Esophagus muscularis mucosa (tissue), 4 donors: ENCODE measurements at regions not wholly inside any gene's neighbourhood (a gene's known extent, or its start where the extent isn't known, plus 50 kb on each side); places are given as distances from the start of the nearest gene placed in this dataset.

ENCODE experiments used
- EP300 ChIP-seq: sonication (generic); formaldehyde crosslinking; IDR thresholded peaks from one replicate; pipeline ENCODE4 v1.6.1; 2017; ENCODE audit warnings: antibody characterized with exemption
- POLR2A ChIP-seq: fragments of 450-650 bp; IDR thresholded peaks from one replicate; pipeline ENCODE4 v1.6.1; 2017; ENCODE audit warnings: antibody characterized with exemption, moderate library complexity, mild to moderate bottlenecking, low read depth
- TF ChIP-seq, protein P1 (sequence below), 3 experiments: fragments of 200-600 bp in 2 of 3; fragments of 450-650 bp in 1 of 3; sonication (generic) in 2 of 3; IDR thresholded peaks; one replicate each; pipeline ENCODE4 v1.5.1; 2017 to 2019; ENCODE audit warnings: antibody characterized with exemption in 3 of 3, mild to moderate bottlenecking in 2 of 3, moderate library complexity in 1 of 3

DNA sequence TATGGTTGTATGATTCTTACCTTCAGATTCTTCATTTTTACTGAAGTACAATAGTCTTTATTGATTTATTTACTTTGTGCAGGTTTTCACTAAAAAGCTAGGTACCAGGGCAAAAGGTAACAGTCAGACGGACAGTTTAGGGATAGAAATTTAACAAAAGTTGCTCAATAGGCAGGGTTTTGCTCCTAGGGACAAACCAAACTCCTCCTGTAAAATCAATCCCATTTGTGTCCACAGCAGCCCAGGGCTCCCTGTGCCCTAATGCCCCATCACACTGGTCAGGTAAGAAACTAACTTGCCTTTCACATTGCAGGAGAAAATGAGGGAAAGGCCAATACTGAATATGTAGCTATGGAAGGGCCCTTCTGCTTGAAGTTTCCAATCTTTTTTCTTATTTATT, 410.9 kb downstream of the EPHA4 start:
- TF ChIP-seq, protein P1, sequence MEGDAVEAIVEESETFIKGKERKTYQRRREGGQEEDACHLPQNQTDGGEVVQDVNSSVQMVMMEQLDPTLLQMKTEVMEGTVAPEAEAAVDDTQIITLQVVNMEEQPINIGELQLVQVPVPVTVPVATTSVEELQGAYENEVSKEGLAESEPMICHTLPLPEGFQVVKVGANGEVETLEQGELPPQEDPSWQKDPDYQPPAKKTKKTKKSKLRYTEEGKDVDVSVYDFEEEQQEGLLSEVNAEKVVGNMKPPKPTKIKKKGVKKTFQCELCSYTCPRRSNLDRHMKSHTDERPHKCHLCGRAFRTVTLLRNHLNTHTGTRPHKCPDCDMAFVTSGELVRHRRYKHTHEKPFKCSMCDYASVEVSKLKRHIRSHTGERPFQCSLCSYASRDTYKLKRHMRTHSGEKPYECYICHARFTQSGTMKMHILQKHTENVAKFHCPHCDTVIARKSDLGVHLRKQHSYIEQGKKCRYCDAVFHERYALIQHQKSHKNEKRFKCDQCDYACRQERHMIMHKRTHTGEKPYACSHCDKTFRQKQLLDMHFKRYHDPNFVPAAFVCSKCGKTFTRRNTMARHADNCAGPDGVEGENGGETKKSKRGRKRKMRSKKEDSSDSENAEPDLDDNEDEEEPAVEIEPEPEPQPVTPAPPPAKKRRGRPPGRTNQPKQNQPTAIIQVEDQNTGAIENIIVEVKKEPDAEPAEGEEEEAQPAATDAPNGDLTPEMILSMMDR (IDR thresholded peaks at IDR 0.05) = no peak
- no peak for TF ChIP-seq POLR2A
- no peak for TF ChIP-seq EP300
